ENCODE measurements at regions not wholly inside any gene's neighbourhood (a gene's known extent, or its start where the extent isn't known, plus 50 kb on each side); places are given as distances from the start of the nearest gene placed in this dataset.
"Not testable (repeated sequence)": the region's sequence is repeated elsewhere in the genome, so short reads cannot be mapped to it uniquely, and the experiment has no call there.

GRCh38 chr5:104498281-104498680 is 935.7 kb upstream of the NUDT12 start:
- in situ Hi-C loops (cut with HindIII; ENCODE audit: low sequenced_read_pairs), result no loop called here
- no peak for TF ChIP-seq CTCF (IDR thresholded peaks at IDR 0.05; ENCODE audit: low read depth, low read length, missing control alignments)
- no peak overlapping the region for H3K4me3 ChIP-seq (ENCODE audit: low read depth, low read length)
- no peak for DNase-seq (ENCODE audit: low read depth)

DNA sequence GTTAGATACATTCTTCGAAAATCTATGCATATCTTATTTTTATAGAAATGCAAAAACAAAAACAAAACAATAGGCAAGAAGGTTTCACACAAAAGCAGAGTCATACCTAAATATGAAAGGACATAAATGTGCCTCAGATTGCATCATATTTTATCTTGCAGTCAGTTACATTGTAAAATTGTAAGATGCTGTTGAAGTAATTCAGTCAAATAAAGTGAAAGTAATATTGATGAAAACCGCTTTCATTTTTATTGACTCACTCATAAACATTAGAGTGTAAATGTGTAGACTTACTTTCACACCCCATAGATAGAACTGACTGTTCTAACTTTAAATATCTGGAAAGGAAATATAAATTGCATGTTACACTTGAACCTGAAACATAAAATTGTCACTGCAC is 931.5 kb upstream of the NUDT12 start:
- in situ Hi-C loops (cut with HindIII; ENCODE audit: low sequenced_read_pairs), result no loop called here
- no peak for TF ChIP-seq CTCF (IDR thresholded peaks at IDR 0.05; ENCODE audit: low read depth, low read length, missing control alignments)
- no peak overlapping the region for H3K4me3 ChIP-seq (ENCODE audit: low read depth, low read length)
- no peak for DNase-seq (ENCODE audit: low read depth)

DNA sequence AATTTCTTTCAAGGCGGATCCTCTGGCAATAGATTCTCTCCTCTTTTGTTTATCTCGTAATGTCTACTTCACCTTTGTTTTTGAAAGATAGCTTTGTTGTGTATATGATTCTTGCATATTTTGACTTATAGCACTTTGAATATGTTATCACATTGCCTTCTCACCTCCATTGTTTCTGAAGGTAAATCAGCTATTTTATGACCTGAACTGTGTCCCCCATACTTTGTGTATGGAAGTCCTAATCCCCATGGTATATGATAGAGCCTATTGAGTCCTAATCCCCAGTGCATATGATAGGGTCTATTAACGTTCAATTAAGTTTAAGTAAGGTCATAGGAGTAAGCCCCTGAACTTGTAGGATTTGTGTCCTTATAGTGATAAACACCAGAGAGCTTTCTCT is 910.2 kb upstream of the NUDT12 start:
- H3K4me3 ChIP-seq (ENCODE audit: low read depth, low read length), result no peak overlapping the region
- no peak for DNase-seq (ENCODE audit: low read depth)
- in situ Hi-C loops (cut with HindIII; ENCODE audit: low sequenced_read_pairs), result no loop called here
- no peak for TF ChIP-seq CTCF (IDR thresholded peaks at IDR 0.05; ENCODE audit: low read depth, low read length, missing control alignments)

DNA sequence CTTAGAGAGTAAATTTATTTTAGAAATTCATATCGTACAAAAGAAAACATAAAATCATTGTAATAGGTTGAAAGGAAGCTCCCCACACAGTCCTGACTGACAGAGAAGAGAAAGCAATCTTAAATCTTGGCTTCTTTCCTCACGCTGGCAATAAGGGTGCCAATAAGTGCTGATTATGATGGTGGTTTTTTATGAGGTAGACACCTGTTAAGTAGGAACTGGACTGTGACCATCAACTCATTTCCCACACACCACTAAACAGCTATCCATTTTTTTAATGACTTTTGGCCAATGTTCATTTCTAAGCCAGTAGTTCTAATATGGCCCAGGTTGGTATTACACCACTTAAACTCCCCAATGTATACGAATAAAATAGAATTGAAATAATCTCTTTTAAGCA is 893.5 kb upstream of the NUDT12 start:
- no peak for TF ChIP-seq CTCF (IDR thresholded peaks at IDR 0.05; ENCODE audit: low read depth, low read length, missing control alignments)
- in situ Hi-C loops (cut with HindIII; ENCODE audit: low sequenced_read_pairs), result no loop called here
- H3K4me3 ChIP-seq (ENCODE audit: low read depth, low read length), result no peak overlapping the region
- DNase-seq (ENCODE audit: low read depth), result no peak

- in situ Hi-C loops (cut with HindIII; ENCODE audit: low sequenced_read_pairs), result no loop called here
- no peak for TF ChIP-seq CTCF (IDR thresholded peaks at IDR 0.05; ENCODE audit: low read depth, low read length, missing control alignments)
- DNase-seq (ENCODE audit: low read depth), result no peak
- H3K4me3 ChIP-seq (ENCODE audit: low read depth, low read length), result no peak overlapping the region
Measured at GRCh38 chr5:104452550-104452949, 890.0 kb upstream of the NUDT12 start.

DNA sequence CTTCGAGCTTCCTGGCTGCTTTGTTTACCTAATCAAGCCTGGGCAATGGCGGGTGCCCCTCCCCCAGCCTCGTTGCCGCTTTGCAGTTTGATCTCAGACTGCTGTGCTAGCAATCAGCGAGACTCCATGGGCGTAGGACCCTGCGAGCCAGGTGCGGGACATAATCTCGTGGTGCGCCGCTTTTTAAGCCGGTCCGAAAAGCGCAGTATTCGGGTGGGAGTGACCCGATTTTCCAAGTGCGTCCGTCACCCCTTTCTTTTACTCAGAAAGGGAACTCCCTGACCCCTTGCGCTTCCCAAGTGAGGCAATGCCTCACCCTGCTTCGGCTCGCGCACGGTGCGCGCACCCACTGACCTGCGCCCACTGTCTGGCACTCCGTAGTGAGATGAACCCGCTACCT is 889.3 kb upstream of the NUDT12 start:
- in situ Hi-C loops (cut with HindIII; ENCODE audit: low sequenced_read_pairs); DNase-seq (ENCODE audit: low read depth); H3K4me3 ChIP-seq (ENCODE audit: low read depth, low read length): not testable (repeated sequence)

DNA sequence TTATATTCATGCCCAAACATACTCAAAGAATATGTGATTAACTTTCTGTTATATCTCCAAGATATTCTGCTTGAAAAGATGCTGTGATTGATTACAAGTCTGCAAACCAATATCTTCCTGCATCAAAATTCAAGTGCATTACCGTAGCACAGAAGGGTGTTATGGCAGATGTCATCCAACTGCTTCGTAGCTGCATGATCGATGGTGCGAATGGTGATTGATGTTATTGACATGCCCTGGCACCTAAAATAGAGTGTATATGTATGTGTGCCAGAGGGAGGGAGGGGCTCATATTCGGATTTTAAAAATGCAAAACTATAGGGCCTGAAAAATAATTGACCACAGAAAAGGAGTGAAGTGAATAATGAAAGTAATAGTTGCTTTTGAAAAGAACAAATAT is 882.1 kb upstream of the NUDT12 start:
- H3K4me3 ChIP-seq (ENCODE audit: low read depth, low read length), result no peak overlapping the region
- in situ Hi-C loops (cut with HindIII; ENCODE audit: low sequenced_read_pairs), result no loop called here
- TF ChIP-seq CTCF (IDR thresholded peaks at IDR 0.05; ENCODE audit: low read depth, low read length, missing control alignments), result no peak
- DNase-seq (ENCODE audit: low read depth), result no peak
